ENCODE measurements at regions not wholly inside any gene's neighbourhood (a gene's known extent, or its start where the extent isn't known, plus 50 kb on each side); places are given as distances from the start of the nearest gene placed in this dataset.

DNA sequence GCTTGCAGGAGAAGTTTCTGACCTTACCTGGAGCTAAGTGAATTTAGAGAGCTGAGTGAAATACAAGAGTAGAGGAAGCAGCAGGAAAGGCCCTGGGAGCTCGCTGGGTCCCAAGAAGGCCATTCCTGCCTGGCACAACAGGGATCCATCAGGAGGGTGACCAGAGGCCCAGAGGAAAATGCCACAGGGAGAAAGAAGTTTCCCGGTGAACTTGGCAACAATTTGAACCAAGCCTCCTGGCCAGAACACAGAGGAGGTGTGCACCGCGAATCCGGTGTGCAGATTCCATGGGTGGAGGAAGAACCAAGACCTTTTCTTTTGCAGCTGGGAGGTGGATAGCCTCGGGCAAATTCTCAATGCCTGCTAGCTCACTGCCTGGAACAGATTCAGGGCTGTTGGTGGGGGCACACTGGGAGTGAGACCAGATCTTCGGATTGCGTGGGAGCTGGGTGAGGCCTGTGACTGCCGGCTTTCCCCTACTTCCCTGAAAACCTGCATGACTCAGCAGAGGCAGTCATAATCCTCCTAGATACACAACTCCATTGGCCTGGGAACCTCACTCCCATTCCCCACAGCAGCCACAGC, 1850.9 kb upstream of the NUDT12 start:
- ATAC-seq = no peak
- no peak for DNase-seq

DNA sequence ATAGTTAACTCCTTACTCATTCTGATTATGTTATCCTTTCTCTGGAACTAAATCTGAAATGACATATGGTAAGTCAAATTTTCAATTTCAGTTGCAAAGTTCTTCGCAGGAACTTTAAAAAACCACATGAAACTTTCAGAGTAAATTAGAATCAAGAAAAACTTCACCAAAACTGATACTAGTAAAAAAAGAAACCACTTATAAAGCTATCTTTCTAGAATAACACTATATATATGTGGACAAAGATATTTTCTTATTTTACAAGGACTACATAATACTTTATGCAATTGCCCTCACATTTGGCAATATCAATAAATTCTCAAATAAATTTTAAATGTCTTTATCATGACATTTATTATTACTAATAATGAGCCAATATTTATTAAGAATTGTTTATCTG, 1847.1 kb upstream of the NUDT12 start:
- ATAC-seq (no peak), DNase-seq (no peak)

DNA sequence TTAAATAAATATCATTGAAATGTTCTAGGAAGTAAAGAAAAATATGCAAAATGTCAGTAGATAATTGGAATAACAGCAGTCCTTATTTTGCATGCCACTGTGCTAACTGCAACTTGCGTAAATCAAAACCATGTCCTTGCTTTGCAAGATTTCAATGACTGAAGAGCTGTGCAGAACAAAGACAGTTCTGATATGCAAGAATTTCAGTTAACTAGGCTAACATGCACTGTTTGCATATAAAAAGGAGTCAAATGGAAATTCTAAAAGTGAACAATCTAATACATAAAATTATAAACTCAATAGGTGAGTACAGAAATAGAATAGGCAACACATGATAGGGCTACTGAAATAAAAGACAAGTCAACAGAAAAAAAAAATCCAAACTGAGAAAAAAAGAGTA, 1844.6 kb upstream of the NUDT12 start:
- no peak for DNase-seq
- no peak for ATAC-seq

GRCh38 chr5:105397749-105398148, 1835.2 kb upstream of the NUDT12 start:
- DNase-seq (no peak), ATAC-seq (no peak)

GRCh38 chr5:105392710-105393149, 1830.1 kb upstream of the NUDT12 start:
- ATAC-seq = no peak
- DNase-seq = no peak

DNA sequence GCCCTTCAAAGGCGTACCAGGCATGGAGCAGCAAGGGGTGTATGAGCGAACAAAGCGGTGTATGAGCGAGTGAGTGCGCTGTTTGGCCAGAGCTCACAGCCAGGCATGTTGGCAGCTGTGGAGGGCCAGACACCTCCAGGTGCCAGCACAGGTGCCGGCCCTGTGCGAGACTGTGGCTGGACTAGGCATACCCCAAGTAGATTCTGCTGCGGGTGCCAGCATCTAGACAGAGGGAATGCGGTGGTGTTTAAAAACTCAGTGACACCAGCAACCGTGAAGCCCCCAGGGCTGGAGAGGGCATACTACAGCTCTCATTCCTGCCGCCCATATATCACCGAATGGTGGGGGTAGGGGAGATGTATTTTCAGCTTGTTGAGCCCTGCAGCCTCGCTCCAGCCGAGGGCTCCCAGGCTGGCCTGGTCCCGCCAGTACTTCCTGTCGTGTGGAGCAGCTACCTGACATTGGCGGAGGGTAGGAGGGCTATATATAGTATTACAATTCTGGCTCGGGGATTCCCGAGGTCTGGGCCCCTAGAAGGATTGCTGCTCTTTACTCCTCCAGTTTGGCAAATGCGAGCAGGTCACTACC, 1829.6 kb upstream of the NUDT12 start:
- no peak for ATAC-seq
- no peak for DNase-seq

- no peak for DNase-seq
- ATAC-seq = no peak
Measured at GRCh38 chr5:105380126-105380525, 1817.5 kb upstream of the NUDT12 start.

DNA sequence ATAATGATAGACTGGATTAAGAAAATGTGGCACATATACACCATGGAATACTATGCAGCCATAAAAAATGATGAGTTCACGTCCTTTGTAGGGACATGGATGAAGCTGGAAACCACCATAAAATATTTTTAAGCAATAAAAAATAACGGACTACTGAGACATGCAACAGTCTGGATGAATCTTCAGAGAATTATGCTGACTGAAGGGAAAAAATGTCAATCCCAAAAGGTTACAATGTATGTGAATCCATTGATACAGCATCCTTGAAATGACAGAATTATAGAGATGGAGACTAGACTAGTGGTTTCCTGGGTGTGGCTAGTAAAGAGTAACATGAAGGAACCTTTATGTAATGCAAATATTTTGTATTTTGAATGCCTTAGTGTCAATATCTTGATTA, 1808.6 kb upstream of the NUDT12 start:
- DNase-seq (no peak), ATAC-seq (no peak)

GRCh38 chr5:105350486-105351140, 1788.0 kb upstream of the NUDT12 start:
- no peak for ATAC-seq
- DNase-seq = no peak

GRCh38 chr5:105331558-105331957, 1769.0 kb upstream of the NUDT12 start:
- DNase-seq = no peak
- ATAC-seq = no peak

DNA sequence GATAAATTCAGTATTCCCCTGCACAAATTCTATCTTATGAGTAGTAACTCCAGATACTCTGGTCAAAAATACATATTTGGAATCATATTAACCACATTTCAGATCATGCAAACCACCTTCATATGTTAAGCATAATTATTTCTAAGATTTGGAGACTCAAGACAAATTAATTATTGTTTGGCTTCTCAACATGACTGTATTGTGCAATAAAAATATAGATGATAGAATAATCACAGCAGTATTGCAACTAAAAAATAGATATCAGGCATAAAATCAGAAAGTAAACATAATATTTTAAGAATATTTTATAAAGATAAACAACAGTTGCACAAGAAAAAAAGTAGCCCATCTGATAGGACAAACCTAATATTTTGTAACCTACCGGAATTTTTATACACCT, 1767.6 kb upstream of the NUDT12 start:
- DNase-seq (no peak), ATAC-seq (no peak)

GRCh38 chr5:105304859-105305258, 1742.3 kb upstream of the NUDT12 start:
- ATAC-seq (no peak), DNase-seq (no peak)

DNA sequence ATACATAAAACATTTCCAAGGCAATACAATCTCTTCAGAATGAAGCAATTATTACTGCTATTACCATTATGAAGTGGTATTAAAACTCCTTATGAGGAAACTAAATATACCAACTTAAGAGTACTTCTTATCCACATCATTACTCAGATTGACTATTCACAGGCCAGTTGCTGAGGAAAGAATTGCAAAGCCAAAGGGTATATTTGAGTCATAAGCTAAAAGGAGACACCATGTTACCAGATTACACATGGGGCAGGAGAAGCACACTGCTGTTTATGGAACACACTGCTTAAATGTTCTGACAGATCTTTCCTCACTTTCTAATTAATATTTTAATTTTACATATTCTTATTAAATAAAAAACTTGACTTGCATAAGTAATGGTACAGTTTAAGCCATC, 1726.4 kb upstream of the NUDT12 start:
- ATAC-seq (no peak), DNase-seq (no peak)

DNA sequence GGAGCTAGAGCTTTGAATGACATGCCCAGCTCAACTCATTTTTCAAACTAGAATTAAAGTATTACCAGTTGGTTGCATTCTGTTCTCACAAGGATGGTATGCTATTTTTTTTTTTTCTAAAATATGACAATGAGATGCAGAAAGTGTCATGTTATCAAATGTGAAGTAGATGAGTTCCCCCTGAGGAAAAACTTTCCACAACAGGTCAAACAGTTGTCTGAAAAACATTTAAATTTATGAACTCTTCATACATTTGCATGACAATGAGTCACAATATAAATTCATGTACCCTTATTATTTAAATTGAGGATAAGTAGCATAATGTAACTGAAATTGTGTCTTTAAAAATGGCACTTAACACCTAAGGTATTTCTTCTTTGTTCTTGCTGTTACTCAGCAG, 1720.5 kb upstream of the NUDT12 start:
- DNase-seq (no peak), ATAC-seq (no peak)

GRCh38 chr5:105274079-105274478, 1711.5 kb upstream of the NUDT12 start:
- ATAC-seq = no peak
- no peak for DNase-seq

- DNase-seq (no peak), ATAC-seq (no peak)
Measured at GRCh38 chr5:105263515-105263914, 1700.9 kb upstream of the NUDT12 start.

GRCh38 chr5:105259581-105260217, 1697.1 kb upstream of the NUDT12 start:
- ATAC-seq (no peak), DNase-seq (no peak)

GRCh38 chr5:105238561-105238960, 1676.0 kb upstream of the NUDT12 start:
- ATAC-seq (no peak), DNase-seq (no peak)

DNA sequence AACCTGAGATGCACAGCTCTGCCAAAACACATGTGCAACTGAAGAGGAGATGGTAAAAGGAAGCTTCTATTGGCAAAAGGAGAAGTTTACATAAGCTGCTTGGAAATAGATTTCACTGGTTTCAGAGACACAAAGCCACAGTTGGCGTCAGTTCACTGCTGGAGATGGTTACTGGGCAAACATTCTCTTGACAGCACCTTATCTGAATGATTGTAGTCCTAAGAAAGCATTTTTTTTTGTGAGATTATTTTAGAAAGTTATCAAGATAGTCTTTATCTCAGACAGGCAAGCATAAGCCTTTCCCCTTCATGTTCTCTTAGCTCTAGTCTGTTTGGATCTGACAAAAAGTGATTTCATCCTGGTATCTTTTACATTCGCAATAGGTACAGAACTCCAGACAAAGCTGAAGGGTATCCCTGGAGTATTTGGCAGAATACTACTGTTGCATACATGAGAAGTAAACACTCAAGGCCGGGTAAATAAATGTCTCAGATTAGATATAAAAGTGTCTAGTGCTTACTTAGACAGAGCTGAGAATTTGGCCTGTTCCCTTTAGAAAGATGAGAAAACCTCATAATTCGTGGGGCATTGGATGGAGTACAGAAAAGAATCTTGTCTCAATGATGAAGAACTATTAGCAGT, 1668.0 kb upstream of the NUDT12 start:
- ATAC-seq = no peak
- DNase-seq = no peak

GRCh38 chr5:105218018-105218417, 1655.4 kb upstream of the NUDT12 start:
- no peak for ATAC-seq
- no peak for DNase-seq

DNA sequence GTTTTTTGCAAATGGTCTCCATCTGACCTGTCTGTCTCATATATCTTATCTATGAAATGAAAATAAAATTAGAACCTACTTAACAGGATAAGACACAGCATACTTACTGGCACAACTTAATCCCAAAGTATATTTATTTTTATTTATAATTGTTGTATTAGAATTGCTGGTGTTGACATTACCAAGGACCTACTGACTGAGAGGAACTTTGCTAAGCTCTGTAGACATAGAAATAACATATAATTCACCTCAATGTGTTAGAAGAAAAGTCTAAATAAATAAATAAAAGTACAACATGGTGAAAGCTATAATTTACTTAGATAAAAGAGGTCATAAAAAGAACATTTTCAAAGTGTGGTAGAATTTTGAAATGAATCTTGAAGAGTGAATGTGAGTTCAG, 1650.5 kb upstream of the NUDT12 start:
- no peak for DNase-seq
- no peak for ATAC-seq

- ATAC-seq (no peak), DNase-seq (no peak)
Measured at GRCh38 chr5:105207066-105207465, 1644.5 kb upstream of the NUDT12 start.

GRCh38 chr5:105197531-105197930, 1634.9 kb upstream of the NUDT12 start:
- ATAC-seq (no peak), DNase-seq (no peak)
